Islet of Langerhans (tissue), 1 donor: ENCODE measurements at regions not wholly inside any gene's neighbourhood (a gene's known extent, or its start where the extent isn't known, plus 50 kb on each side); places are given as distances from the start of the nearest gene placed in this dataset.
"Not testable (repeated sequence)": the region's sequence is repeated elsewhere in the genome, so short reads cannot be mapped to it uniquely, and the experiment has no call there.

Experiments
- FAIRE-seq: peaks from one replicate; lab custom pipeline; 2011; peaks lifted over from hg19 to GRCh38; lab: Jason Lieb, UNC

DNA sequence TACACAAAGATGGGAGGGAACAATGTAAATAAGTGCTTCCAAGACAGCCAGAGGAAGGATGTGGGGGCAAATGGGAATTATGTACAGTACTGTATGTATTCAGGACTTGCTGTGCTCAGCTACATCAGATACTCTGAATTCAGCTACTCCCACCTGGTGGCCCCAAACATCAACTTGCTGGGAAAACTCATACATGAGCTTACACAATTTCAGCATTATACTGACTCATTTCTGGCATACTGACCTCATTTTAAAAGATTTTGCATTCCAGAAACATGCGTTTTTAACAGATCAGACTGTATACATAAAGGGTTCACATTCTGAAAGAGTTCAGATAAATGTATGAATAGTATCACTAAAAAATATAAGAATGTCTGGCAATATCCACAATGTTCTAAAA lies 59.7 kb downstream of the GPX5 start:
- FAIRE-seq = no peak

GRCh38 chr6:28586324-28586723 lies 60.6 kb downstream of the GPX5 start:
- FAIRE-seq = no peak

- FAIRE-seq = no peak
These were observed 61.5 kb downstream of the GPX5 start for GRCh38 chr6:28586962-28587745.

GRCh38 chr6:28587746-28588075 lies 62.0 kb downstream of the GPX5 start:
- no peak for FAIRE-seq

DNA sequence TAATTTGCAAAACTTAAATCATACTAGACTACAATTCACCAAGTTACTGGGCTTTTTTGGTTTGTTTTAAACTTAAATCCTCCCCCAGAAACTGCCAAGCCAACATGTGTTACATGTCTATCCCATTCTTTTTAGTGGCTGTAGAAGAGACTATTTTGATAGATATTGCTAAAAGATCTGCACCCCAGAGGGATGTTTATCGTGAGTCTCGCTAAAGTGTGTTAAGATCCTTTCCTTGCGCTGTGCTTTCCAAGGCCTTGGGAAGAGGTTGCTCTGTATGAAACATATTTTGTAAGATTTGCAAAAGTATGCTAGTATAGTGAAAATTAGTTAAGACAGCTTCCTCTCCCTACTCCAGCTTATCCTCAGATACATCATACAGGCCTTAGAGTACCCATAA lies 63.0 kb downstream of the GPX5 start:
- no peak for FAIRE-seq

- no peak for FAIRE-seq
These were observed 63.7 kb downstream of the GPX5 start for GRCh38 chr6:28589234-28589956.

DNA sequence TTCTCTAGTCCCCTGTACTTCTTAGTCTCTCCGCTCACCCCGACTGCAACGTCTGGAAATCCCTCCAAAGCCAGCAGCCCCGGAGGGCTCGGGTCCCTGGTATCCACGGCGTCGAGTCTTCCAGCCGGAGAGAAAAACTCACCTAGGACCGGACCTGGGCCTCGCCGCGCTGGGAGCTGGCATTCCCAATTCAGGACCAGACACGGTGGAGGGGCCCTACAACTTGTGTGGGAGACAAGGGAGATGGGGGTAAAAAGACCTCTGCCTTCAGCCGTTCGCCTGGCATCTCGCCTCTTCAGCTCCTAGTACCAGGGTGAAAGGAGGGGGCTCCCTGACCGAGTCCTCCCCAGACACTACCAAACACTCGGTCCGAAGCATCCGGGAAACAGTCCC lies 64.3 kb downstream of the GPX5 start:
- FAIRE-seq = no peak

- no peak for FAIRE-seq
These were observed 71.6 kb downstream of the GPX5 start for GRCh38 chr6:28597217-28597835.

GRCh38 chr6:28597924-28598722 lies 72.4 kb downstream of the GPX5 start:
- FAIRE-seq = no peak

DNA sequence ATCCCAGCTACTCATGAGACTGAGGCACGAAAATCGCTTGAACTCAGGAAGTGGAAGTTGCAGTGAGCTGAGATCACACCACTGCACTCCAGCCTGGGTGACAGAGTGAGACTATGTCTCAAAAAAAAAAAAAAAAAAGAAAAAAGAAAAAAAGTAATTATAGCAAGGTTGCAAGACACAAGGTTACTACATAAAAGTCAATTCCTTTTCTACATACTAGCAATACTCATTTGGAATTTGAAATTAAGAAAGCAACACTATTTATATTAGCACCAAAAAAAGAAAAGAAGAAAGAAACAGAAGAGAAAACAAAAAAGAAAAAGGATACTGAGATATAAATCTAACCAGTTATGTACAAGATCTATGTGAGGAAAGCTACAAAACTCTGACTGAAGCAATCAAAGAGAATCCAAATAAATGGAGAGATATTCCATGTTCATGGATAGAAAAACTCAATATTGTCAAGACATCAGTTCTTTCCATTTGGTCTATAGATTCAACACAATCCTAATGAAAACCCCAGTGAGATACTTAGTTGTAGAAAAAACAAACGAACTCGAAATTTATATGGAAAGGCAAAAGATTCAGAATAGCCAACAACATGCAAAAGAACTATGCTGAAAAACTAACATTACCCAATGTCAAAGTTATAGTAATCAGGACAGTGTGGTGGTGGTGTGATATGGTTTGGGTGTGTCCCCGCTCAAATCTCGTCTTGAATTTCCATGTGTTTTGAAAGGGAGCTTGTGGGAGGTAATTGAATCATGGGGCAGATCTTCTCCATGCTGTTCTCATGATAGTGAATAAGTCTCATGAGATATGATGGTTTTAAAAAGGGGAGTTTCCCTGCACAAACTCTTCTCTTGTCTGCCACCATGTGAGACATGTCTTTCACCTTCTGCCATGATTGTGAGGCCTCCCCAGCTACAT lies 73.3 kb downstream of the GPX5 start:
- FAIRE-seq = no peak

DNA sequence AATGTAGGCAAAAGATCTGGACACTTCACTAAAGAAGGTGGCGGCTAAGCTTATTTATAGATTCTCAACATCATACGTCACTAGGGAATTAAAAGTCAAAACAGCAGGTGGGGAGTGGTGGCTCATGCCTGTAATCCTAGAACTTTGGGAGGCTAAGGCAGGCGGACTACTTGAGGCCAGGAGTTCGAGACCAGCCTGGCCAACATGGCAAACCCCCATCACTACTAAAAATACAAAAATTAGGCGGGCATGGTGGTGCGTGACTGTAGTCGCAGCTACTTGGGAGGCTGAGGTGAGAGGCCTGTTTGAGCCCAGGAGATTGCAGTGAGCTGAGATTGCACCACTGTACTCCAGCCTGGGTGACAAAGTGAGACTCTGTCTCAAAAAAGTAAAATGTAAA lies 74.6 kb downstream of the GPX5 start:
- FAIRE-seq = no peak

- no peak for FAIRE-seq
These were observed 78.2 kb downstream of the GPX5 start for GRCh38 chr6:28603891-28604290.

- FAIRE-seq = no peak
These were observed 81.0 kb downstream of the GPX5 start for GRCh38 chr6:28606424-28607391.

- no peak for FAIRE-seq
These were observed 82.3 kb downstream of the GPX5 start for GRCh38 chr6:28607990-28608389.

DNA sequence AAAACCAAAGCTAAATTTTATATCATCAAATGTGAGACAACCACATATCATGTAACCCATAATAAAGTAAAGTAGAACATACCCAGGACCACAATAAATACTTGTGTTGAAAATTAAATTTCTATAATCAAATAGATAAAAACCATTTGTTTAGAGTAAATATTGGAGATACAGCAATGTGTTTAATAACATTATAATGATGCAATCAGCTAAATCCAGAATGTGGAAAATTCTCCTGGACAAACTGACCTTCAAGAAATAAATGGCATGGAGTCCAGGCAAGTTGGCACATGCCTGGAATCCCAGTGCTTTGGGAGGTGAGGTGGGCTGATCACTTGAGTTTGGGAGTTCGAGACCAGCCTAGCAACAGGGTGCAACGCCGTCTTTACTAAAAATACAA lies 84.0 kb downstream of the GPX5 start:
- no peak for FAIRE-seq

DNA sequence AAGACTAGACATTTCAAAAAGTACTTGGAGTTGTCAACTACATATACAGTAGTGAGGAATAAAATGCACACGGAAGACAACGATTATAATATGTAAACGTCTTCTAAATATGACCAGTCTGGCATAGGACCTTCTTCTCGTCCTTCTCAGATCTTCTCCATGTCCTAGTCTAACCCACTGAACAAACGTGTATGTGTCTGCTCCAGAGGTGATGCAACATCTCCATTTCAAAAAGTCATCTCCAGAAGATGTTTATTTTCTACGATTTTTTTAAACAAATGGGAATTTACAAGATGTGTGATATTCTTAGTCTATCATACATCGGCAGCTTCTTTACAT lies 89.9 kb downstream of the GPX5 start:
- no peak for FAIRE-seq

GRCh38 chr6:28615955-28616747 lies 90.5 kb downstream of the GPX5 start:
- FAIRE-seq = no peak

- no peak for FAIRE-seq
These were observed 93.3 kb downstream of the GPX5 start for GRCh38 chr6:28618898-28619555.

DNA sequence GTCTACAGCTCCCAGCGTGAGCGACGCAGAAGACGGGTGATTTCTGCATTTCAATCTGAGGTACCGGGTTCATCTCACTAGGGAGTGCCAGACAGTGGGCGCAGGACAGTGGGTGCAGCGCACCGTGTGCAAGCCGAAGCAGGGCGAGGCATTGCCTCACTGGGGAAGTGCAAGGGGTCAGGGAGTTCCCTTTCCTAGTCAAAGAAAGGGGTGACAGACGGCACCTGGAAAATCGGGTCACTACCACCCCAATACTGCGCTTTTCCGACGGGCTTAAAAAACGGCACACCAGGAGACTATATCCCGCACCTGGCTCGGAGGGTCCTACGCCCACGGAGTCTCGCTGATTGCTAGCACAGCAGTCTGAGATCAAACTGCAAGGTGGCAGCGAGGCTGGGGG lies 95.6 kb downstream of the GPX5 start:
- FAIRE-seq = not testable (repeated sequence)
